Sigmoid colon (tissue), 4 donors: ENCODE measurements at regions not wholly inside any gene's neighbourhood (a gene's known extent, or its start where the extent isn't known, plus 50 kb on each side); places are given as distances from the start of the nearest gene placed in this dataset.

Experiments used
- CTCF ChIP-seq, 4 experiments: fragments of 450-650 bp in 3 of 4; fragments of 200-600 bp in 1 of 4; IDR thresholded peaks; one replicate each; pipeline ENCODE4 v1.5.1; 2016 to 2019; ENCODE audit warnings: antibody characterized with exemption in 4 of 4, mild to moderate bottlenecking in 3 of 4, moderate library complexity in 2 of 4
- EP300 ChIP-seq, 4 donors: sonication (generic); formaldehyde crosslinking; IDR thresholded peaks; one replicate each; pipeline ENCODE4 v1.6.1; 2017; ENCODE audit warnings: antibody characterized with exemption in 4 of 4
- POLR2A ChIP-seq, 2 donors: fragments of 450-650 bp; IDR thresholded peaks; one replicate each; pipeline ENCODE4 v1.6.1; 2016; ENCODE audit warnings: antibody characterized with exemption in 2 of 2, mild to moderate bottlenecking in 2 of 2, moderate library complexity in 2 of 2
- POLR2AphosphoS5 ChIP-seq, 4 donors: sonication (generic); formaldehyde crosslinking; IDR thresholded peaks; one replicate each; pipeline ENCODE4 v1.6.1; 2017; ENCODE audit warnings: antibody characterized with exemption in 4 of 4

GRCh38 chr4:14337892-14338584 lies 664.2 kb upstream of the CPEB2 start:
- TF ChIP-seq POLR2A (IDR thresholded peaks at IDR 0.05) (no peak), CTCF (IDR thresholded peaks at IDR 0.05) (no peak), EP300 (IDR thresholded peaks at IDR 0.05) (no peak), POLR2AphosphoS5 (IDR thresholded peaks at IDR 0.05) (no peak)
